Right cardiac atrium (tissue), 5 donors: ENCODE measurements at regions not wholly inside any gene's neighbourhood (a gene's known extent, or its start where the extent isn't known, plus 50 kb on each side); places are given as distances from the start of the nearest gene placed in this dataset.
"Not testable (repeated sequence)": the region's sequence is repeated elsewhere in the genome, so short reads cannot be mapped to it uniquely, and the experiment has no call there.

ENCODE experiments used
- ATAC-seq, 2 donors: fragments of 200-7000 bp; cut with Tn5 transposase; one replicate each; pipeline versions ENCODE4 v1.8.0 to v1.9.1; 2020; ENCODE audit warnings: moderate library complexity in 2 of 2, mild to moderate bottlenecking in 1 of 2
- DNase-seq, 3 donors: peaks; one replicate each; pipeline ENCODE4 v3.0.0-alpha.2; 2020
- H3K27ac ChIP-seq: one replicate; pipeline ENCODE4 v1.5.1; 2013; ENCODE audit warnings: mild to moderate bottlenecking, low read length, control low read depth, moderate library complexity
- H3K27me3 ChIP-seq: one replicate; pipeline ENCODE4 v1.6.1; 2013; ENCODE audit not compliant: control insufficient read depth, insufficient read depth
- H3K4me1 ChIP-seq: one replicate; pipeline ENCODE4 v1.6.1; 2013; ENCODE audit warnings: low read length; ENCODE audit not compliant: control insufficient read depth, insufficient read depth
- H3K4me3 ChIP-seq: one replicate; pipeline ENCODE4 v1.5.1; 2013; ENCODE audit warnings: low read length, control low read depth
- H3K9me3 ChIP-seq: one replicate; pipeline ENCODE4 v1.6.1; 2013; ENCODE audit warnings: low read length; ENCODE audit not compliant: control insufficient read depth
- WGBS: extraction: QIAGEN DNeasy Blood & Tissue Kit; methylation state at CpG from one replicate; pipeline ENCODE4 v1.1.7; 2013; 5-methylcytosine and 5-hydroxymethylcytosine counted together
- intact Hi-C, 4 donors: fragments of 100-400 bp; cut with DNase I; formaldehyde crosslinking; loops; one replicate each; pipeline versions ENCODE4 v1.11.0 to v1.14.0; 2022 to 2023
- donor health status: healthy with polysubstance abuse.
- donor health status: DM: no; HTN: yes; CAD: no.
- donor health status: DM: no; HTN: no; CAD: no.
- donor health status: DM: no; HTN: yes; CAD: no; lungs with severe emphysema.
- donor health status: DM: yes; HTN: yes; CAD: no.

DNA sequence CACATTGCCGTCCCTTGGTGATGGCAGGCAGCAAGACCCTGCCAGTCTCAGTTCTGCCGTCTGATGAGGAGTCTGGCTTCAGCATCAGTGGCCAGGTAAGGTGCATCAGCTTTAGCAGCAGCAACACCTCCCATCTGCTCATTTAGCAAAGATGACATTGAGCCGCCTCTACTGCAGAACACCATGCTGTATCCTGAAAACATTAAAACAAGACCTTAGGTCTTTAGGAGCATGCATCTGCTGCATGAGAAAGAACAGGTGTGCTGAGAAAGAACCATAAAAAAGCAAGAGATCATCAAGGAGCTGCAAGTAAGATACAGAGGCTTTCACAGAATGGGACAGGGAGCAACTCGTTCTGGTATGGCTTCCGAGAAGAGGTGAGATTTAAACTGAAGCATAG is 87.5 kb downstream of the SCN11A start:
- ATAC-seq, result no peak
- Histone ChIP-seq H3K9me3 (no peaks in the 10 kb centered on the region), H3K27me3 (no peaks in the 10 kb centered on the region), H3K4me3 (no peak overlapping the region), H3K4me1 (no peaks in the 10 kb centered on the region), H3K27ac (no peak overlapping the region)
- intact Hi-C loops, result no loop called here
- 91% methylated on average over 5 of the region's 5 CpGs for WGBS
- DNase-seq, result no peak

GRCh38 chr3:38960953-38961622 is 90.7 kb downstream of the SCN11A start:
- Histone ChIP-seq H3K27me3 (no peaks in the 10 kb centered on the region), H3K4me1 (no peaks in the 10 kb centered on the region), H3K4me3 (no peak overlapping the region), H3K9me3 (no peaks in the 10 kb centered on the region), H3K27ac (no peak overlapping the region)
- WGBS, result 4% methylated on average over 5 of the region's 5 CpGs
- peak; percentile 64 to 80 for ATAC-seq
- intact Hi-C loops, result no loop called here
- peak in 2 of 3 donors; percentile 37 to 78 for DNase-seq

DNA sequence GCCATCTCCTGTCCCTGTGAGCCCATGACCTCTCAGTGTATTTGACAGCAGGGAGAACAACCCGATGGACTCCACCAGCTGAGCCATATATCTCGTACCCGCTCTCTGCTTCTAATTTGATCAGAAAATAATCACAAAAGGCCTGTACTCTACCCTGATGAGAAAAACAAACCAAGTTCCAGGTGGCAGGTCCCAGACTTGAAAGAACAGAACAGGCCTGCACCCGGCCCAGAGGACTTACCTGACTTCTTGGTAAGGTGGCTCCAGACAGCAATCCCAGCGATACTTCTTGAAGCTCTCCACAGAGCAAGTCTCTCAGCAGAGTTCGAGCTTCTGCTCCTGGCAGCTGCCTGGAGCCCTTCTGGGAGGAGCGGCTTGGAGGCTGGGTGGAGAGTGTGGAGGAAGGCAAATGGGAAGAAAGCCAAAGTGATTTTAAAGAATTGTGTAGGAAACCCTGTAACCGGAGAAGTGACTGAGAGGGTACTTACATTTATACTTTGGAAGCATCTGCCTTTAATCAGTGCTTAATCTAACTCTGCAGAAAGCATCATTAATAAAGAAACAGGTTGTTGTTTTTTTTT is 91.6 kb downstream of the SCN11A start:
- Histone ChIP-seq H3K27ac (no peak overlapping the region), H3K27me3 (no peaks in the 10 kb centered on the region), H3K4me3 (no peak overlapping the region), H3K9me3 (no peaks in the 10 kb centered on the region), H3K4me1 (no peaks in the 10 kb centered on the region)
- intact Hi-C loops, result no loop called here
- 75% methylated on average over 8 of the region's 8 CpGs for WGBS
- DNase-seq (no peak), ATAC-seq (no peak)

GRCh38 chr3:38958026-38958720 is 93.6 kb downstream of the SCN11A start:
- no peaks in the 10 kb centered on the region for H3K9me3 ChIP-seq
- WGBS, result 94% methylated on average over 5 of the region's 5 CpGs
- H3K27me3 ChIP-seq, result no peaks in the 10 kb centered on the region
- H3K4me1 ChIP-seq, result no peaks in the 10 kb centered on the region
- no peak overlapping the region for H3K4me3 ChIP-seq
- no peak overlapping the region for H3K27ac ChIP-seq
- intact Hi-C loops, result no loop called here
- DNase-seq, result no peak
- no peak for ATAC-seq

DNA sequence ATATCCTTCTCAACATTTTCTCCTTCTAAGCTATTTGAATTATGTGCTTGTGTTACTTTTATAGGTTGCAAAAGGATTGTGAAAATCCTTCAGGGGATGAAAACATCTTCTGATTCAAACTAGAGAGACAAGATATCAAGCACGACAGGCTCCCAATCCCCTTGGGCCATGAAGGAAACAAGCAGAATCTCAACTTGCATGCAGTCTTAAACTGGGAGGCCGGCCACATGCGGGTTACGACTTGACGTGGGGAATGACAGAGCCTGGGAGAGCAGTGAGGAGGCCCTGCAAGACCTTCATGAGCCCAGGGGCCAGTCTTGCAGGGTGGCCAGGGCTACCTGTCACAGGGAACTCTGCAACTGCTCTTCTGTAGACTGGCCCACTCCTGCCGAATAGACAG is 94.4 kb downstream of the SCN11A start:
- intact Hi-C loops, result no loop called here
- 70% methylated on average over 6 of the region's 6 CpGs for WGBS
- H3K27ac ChIP-seq, result no peak overlapping the region
- H3K27me3 ChIP-seq, result no peaks in the 10 kb centered on the region
- ATAC-seq (no peak), DNase-seq (no peak)
- no peak overlapping the region for H3K4me3 ChIP-seq
- H3K9me3 ChIP-seq, result no peaks in the 10 kb centered on the region
- H3K4me1 ChIP-seq, result no peaks in the 10 kb centered on the region

DNA sequence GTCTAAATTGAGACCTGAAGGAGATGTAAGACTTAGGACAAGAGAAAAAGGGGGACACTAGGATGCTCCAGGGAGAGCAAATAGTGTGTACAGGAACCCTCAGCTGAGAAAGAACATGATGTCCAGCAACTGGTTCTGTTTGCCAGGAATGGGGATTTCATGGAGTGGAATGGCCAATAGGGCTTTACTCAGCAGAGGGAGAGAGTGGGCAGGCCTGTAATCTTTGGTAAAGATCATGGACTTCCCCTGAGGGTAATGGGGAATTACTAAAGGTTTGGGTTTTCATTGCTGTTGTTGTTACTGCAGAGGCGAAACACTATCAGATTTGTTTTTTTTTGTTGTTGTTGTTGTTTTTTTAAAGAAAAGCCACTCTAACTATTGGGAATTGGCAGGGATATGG is 99.0 kb downstream of the SCN11A start:
- no peaks in the 10 kb centered on the region for H3K4me1 ChIP-seq
- intact Hi-C loops, result no loop called here
- no peaks in the 10 kb centered on the region for H3K27me3 ChIP-seq
- 88% methylated on average over 1 of the region's 1 CpG for WGBS
- H3K9me3 ChIP-seq, result no peaks in the 10 kb centered on the region
- no peak overlapping the region for H3K4me3 ChIP-seq
- ATAC-seq (no peak), DNase-seq (no peak)
- H3K27ac ChIP-seq, result no peak overlapping the region

DNA sequence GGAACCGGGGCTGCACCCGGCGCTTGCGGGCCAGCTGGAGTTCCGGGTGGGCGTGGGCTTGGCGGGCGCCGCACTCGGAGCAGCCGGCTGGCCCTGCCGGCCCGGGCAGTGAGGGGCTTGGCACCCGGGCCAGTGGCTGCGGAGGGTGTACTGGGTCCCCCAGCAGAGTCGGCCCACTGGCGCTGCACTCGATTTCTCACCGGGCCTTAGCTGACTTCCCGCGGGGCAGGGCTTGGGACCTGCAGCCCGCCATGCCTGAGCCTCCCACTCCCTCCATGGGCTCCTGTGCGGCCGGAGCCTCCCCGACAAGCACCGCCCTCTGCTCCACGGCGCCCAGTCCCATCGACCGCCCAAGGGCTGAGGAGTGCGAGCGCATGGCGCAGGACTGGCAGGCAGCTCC is 100.6 kb downstream of the SCN11A start:
- WGBS, result 95% methylated on average over 33 of the region's 33 CpGs
- H3K4me1 ChIP-seq, H3K27ac ChIP-seq, H3K4me3 ChIP-seq, H3K9me3 ChIP-seq, H3K27me3 ChIP-seq, ATAC-seq, intact Hi-C loops: not testable (repeated sequence)
- DNase-seq, result peak in 2 of 3 donors; percentile 26 to 46

DNA sequence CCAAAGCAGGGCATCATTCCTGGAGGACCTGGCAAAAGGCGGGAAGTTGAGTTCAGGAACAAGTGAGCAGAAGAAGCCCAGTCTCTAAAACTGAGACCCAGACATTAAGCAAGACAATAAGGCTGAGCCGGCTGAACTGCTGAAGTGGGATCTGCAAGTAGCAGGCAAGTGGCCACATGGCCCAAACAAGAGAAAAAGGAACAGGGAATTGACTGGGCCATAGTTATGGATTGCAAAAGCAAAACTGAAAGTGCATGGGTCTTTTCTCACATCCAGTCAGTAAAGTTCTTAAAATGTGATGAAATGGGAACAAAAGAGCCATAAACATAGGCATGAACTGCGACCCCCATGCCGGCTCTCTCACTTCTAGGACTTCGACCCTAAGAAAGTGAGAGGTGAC is 101.2 kb downstream of the SCN11A start:
- 93% methylated on average over 5 of the region's 5 CpGs for WGBS
- H3K27ac ChIP-seq, result no peak overlapping the region
- no peaks in the 10 kb centered on the region for H3K27me3 ChIP-seq
- intact Hi-C loops, result no loop called here
- ATAC-seq (no peak), DNase-seq (no peak)
- no peaks in the 10 kb centered on the region for H3K4me1 ChIP-seq
- no peaks in the 10 kb centered on the region for H3K9me3 ChIP-seq
- no peak overlapping the region for H3K4me3 ChIP-seq

DNA sequence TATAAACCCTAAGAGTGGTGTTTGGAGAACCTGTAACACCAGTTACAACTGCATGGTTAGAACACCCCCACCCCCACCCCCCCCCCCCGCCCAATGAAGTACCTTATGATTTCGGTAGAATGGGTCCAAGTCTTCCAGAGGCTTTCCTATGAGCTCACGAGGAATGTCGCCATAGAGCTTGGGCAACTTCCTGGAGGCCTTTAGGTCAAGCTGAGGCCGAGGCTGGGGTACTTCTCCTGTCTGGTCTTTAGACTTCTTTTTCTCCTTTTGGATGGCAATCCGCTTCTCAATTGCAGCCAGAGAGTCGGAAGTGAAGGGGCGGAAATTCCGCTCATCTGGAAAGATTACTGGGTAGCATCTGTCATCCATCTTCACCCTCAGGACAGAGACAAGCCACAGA is 101.8 kb downstream of the SCN11A start:
- ATAC-seq (no peak), DNase-seq (no peak)
- no peaks in the 10 kb centered on the region for H3K9me3 ChIP-seq
- intact Hi-C loops, result no loop called here
- no peak overlapping the region for H3K4me3 ChIP-seq
- H3K27ac ChIP-seq, result no peak overlapping the region
- H3K27me3 ChIP-seq, result no peaks in the 10 kb centered on the region
- 79% methylated on average over 9 of the region's 9 CpGs for WGBS
- no peaks in the 10 kb centered on the region for H3K4me1 ChIP-seq

DNA sequence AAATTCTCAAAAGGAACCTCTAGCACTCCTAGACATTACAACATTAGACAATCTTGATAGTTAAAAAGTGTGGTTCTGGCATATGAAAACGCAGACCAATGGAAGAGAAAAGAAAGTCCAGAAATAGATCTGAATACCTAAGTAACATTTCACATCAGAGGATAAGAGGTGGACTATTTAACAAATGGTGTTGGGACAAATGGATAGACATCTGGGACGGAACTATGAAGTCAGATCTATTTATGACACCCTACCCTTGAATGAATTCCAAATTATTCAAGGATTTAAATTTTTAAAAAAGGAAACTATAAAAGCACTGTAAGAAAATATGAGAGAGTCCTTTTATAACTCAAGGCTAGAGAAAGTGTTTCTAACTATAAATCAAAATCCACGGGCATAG is 111.3 kb downstream of the SCN11A start:
- no peak for DNase-seq
- 51% methylated on average over 3 of the region's 3 CpGs for WGBS

DNA sequence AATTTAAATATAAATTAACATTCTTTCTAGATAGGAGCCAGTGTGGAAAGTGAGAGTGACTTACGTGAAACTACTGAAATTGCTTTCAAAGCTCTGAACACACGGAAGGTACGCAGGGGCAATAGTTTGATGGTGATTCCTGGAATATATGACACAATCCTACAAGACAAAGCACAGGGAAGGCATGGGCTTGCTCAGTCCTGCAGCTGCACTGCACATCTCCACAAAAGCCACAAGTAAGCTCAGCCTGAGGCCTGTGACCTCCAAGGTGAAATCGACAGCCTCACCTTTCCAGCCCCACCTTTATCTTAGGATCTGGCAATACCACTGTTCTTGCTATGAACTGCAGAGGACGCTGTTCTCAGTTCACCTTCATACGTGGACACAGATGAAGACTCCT is 109.3 kb upstream of the SCN10A start:
- DNase-seq (no peak), ATAC-seq (no peak)
- no peak overlapping the region for H3K4me3 ChIP-seq
- no peak overlapping the region for H3K27ac ChIP-seq
- H3K9me3 ChIP-seq, result no peaks in the 10 kb centered on the region
- intact Hi-C loops, result no loop called here
- 73% methylated on average over 6 of the region's 6 CpGs for WGBS
- H3K4me1 ChIP-seq, result no peaks in the 10 kb centered on the region
- H3K27me3 ChIP-seq, result no peaks in the 10 kb centered on the region

More for the DNA sequence above, 111.3 kb downstream of the SCN11A start:
- H3K4me3 ChIP-seq, result no peak overlapping the region
- H3K9me3 ChIP-seq, result no peaks in the 10 kb centered on the region
- no peaks in the 10 kb centered on the region for H3K4me1 ChIP-seq
- H3K27ac ChIP-seq, result no peak overlapping the region
- ATAC-seq, result no peak
- intact Hi-C loops, result no loop called here
- H3K27me3 ChIP-seq, result no peaks in the 10 kb centered on the region
